ENCODE measurements at regions not wholly inside any gene's neighbourhood (a gene's known extent, or its start where the extent isn't known, plus 50 kb on each side); places are given as distances from the start of the nearest gene placed in this dataset.

DNA sequence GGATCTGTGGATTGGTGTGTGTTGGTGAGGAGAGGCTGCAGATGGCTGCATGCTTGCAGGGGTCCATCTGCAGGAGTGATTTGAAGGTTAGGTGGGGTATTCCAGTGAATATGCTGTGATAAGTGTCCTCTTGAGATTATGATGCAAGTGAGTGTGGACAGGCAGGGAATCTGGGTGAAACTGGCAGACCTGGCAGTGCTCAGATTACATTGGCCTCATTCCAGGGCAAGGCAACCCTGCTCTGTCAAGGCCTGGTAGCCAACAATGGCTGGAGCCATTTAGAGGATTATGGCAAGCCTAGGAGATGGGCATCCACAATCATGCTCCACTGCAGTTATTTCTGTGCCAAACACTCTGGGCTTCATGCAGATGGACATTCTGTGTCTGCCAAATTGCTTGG, 113.9 kb downstream of the RTL3 start:
- no peaks in the 10 kb centered on the region for H3K27me3 ChIP-seq (ENCODE audit: insufficient read depth, poor library complexity, severe bottlenecking)
- DNase-seq (ENCODE audit: low read depth in 1 of 2, low spot score in 1 of 2), result no peak
- no peak overlapping the region for H3K27ac ChIP-seq (replicated peaks)
- no peak overlapping the region for H3K4me3 ChIP-seq (replicated peaks; ENCODE audit: insufficient read depth, low read length)
- TF ChIP-seq GABPA (IDR thresholded peaks at IDR 0.05; ENCODE audit: low read depth) (no peak), POLR2AphosphoS5 (IDR thresholded peaks at IDR 0.05; ENCODE audit: low read depth) (no peak), SPI1 (IDR thresholded peaks at IDR 0.05; ENCODE audit: borderline replicate concordance, low read depth) (no peak)
- TF ChIP-seq, protein P1, sequence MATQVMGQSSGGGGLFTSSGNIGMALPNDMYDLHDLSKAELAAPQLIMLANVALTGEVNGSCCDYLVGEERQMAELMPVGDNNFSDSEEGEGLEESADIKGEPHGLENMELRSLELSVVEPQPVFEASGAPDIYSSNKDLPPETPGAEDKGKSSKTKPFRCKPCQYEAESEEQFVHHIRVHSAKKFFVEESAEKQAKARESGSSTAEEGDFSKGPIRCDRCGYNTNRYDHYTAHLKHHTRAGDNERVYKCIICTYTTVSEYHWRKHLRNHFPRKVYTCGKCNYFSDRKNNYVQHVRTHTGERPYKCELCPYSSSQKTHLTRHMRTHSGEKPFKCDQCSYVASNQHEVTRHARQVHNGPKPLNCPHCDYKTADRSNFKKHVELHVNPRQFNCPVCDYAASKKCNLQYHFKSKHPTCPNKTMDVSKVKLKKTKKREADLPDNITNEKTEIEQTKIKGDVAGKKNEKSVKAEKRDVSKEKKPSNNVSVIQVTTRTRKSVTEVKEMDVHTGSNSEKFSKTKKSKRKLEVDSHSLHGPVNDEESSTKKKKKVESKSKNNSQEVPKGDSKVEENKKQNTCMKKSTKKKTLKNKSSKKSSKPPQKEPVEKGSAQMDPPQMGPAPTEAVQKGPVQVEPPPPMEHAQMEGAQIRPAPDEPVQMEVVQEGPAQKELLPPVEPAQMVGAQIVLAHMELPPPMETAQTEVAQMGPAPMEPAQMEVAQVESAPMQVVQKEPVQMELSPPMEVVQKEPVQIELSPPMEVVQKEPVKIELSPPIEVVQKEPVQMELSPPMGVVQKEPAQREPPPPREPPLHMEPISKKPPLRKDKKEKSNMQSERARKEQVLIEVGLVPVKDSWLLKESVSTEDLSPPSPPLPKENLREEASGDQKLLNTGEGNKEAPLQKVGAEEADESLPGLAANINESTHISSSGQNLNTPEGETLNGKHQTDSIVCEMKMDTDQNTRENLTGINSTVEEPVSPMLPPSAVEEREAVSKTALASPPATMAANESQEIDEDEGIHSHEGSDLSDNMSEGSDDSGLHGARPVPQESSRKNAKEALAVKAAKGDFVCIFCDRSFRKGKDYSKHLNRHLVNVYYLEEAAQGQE (IDR thresholded peaks at IDR 0.05; ENCODE audit: insufficient replicate concordance, low read depth), result no peak
- TF ChIP-seq, protein P2, sequence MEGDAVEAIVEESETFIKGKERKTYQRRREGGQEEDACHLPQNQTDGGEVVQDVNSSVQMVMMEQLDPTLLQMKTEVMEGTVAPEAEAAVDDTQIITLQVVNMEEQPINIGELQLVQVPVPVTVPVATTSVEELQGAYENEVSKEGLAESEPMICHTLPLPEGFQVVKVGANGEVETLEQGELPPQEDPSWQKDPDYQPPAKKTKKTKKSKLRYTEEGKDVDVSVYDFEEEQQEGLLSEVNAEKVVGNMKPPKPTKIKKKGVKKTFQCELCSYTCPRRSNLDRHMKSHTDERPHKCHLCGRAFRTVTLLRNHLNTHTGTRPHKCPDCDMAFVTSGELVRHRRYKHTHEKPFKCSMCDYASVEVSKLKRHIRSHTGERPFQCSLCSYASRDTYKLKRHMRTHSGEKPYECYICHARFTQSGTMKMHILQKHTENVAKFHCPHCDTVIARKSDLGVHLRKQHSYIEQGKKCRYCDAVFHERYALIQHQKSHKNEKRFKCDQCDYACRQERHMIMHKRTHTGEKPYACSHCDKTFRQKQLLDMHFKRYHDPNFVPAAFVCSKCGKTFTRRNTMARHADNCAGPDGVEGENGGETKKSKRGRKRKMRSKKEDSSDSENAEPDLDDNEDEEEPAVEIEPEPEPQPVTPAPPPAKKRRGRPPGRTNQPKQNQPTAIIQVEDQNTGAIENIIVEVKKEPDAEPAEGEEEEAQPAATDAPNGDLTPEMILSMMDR (IDR thresholded peaks at IDR 0.05; ENCODE audit: insufficient read depth, low read length), result no peak

DNA sequence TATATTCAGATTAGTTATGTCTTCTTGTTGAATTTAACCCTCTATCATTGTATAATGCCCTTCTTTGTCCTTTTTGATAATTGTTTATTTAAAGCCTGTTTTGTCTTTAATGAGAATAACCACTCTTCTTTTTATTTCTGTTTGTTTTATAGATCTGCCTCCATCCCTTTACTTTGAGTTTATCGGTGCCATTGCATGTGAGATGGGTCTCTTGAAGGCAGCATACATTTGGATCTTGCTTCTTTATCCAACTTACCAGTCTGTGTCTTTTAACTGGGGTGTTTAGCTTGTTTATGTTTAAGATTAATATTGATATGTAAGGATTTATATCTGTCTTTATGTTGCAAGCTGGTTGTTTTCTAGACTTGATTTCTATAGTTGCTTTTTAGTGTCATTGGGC, 115.8 kb downstream of the RTL3 start:
- TF ChIP-seq, protein P2 (IDR thresholded peaks at IDR 0.05; ENCODE audit: insufficient read depth, low read length), result no peak
- TF ChIP-seq GABPA (IDR thresholded peaks at IDR 0.05; ENCODE audit: low read depth) (no peak), POLR2AphosphoS5 (IDR thresholded peaks at IDR 0.05; ENCODE audit: low read depth) (no peak), SPI1 (IDR thresholded peaks at IDR 0.05; ENCODE audit: borderline replicate concordance, low read depth) (no peak)
- TF ChIP-seq, protein P1 (IDR thresholded peaks at IDR 0.05; ENCODE audit: insufficient replicate concordance, low read depth), result no peak
- Histone ChIP-seq H3K4me3 (replicated peaks; ENCODE audit: insufficient read depth, low read length) (no peak overlapping the region), H3K27ac (replicated peaks) (no peak overlapping the region), H3K27me3 (ENCODE audit: insufficient read depth, poor library complexity, severe bottlenecking) (no peaks in the 10 kb centered on the region)
- DNase-seq (ENCODE audit: low read depth in 1 of 2, low spot score in 1 of 2), result no peak

DNA sequence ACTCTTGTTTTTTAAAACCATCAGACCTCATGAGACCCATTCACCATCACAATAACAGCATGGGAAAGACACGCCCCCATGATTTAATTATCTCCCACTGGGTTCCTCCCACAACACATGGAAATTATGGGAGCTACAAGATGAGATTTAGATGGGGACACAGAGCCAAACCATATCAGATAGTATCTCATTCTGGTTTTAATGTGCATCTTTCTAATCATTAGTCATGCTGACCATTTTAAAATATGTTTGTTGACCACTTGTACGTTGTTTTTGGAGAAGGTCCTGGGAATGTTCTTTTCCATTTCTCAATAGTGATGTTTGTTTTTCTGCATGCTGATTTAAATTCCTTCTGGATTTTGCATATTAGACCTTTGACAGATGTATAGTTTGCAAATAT, 119.0 kb downstream of the RTL3 start:
- TF ChIP-seq SPI1 (IDR thresholded peaks at IDR 0.05; ENCODE audit: borderline replicate concordance, low read depth), result no peak
- TF ChIP-seq, protein P2 (IDR thresholded peaks at IDR 0.05; ENCODE audit: insufficient read depth, low read length), result no peak
- TF ChIP-seq, protein P1 (IDR thresholded peaks at IDR 0.05; ENCODE audit: insufficient replicate concordance, low read depth), result no peak
- TF ChIP-seq GABPA (IDR thresholded peaks at IDR 0.05; ENCODE audit: low read depth), result no peak
- no peak for TF ChIP-seq POLR2AphosphoS5 (IDR thresholded peaks at IDR 0.05; ENCODE audit: low read depth)
- DNase-seq (ENCODE audit: low read depth in 1 of 2, low spot score in 1 of 2), result no peak
- Histone ChIP-seq H3K27ac (replicated peaks) (no peak overlapping the region), H3K4me3 (replicated peaks; ENCODE audit: insufficient read depth, low read length) (no peak overlapping the region), H3K27me3 (ENCODE audit: insufficient read depth, poor library complexity, severe bottlenecking) (no peaks in the 10 kb centered on the region)
